ENCODE measurements at regions not wholly inside any gene's neighbourhood (a gene's known extent, or its start where the extent isn't known, plus 50 kb on each side); places are given as distances from the start of the nearest gene placed in this dataset.

- no peak for DNase-seq
Observed at GRCh38 chr2:200013906-200014305, 58.5 kb downstream of the MAIP1 start.

- no peak for DNase-seq
Observed at GRCh38 chr2:200021449-200022114, 66.2 kb downstream of the MAIP1 start.

- no peak for DNase-seq
Observed at GRCh38 chr2:200022511-200022910, 67.1 kb downstream of the MAIP1 start.

- DNase-seq = no peak
Observed at GRCh38 chr2:200023570-200023969, 68.2 kb downstream of the MAIP1 start.

- DNase-seq = no peak
Observed at GRCh38 chr2:200025717-200026116, 70.3 kb downstream of the MAIP1 start.

- no peak for DNase-seq
Observed at GRCh38 chr2:200026332-200027230, 71.2 kb downstream of the MAIP1 start.

- DNase-seq = no peak
Observed at GRCh38 chr2:200028998-200029397, 73.6 kb downstream of the MAIP1 start.

- DNase-seq = no peak
Observed at GRCh38 chr2:200032895-200033294, 77.5 kb downstream of the MAIP1 start.

GRCh38 chr2:200033929-200034328 lies 78.5 kb downstream of the MAIP1 start:
- DNase-seq = no peak

- no peak for DNase-seq
Observed at GRCh38 chr2:200034816-200035215, 79.4 kb downstream of the MAIP1 start.

- peak; percentile 95 for DNase-seq
Observed at GRCh38 chr2:200039724-200040650, 84.6 kb downstream of the MAIP1 start.

- DNase-seq = no peak
Observed at GRCh38 chr2:200040831-200041230, 85.4 kb downstream of the MAIP1 start.

GRCh38 chr2:200041639-200042038 lies 86.3 kb downstream of the MAIP1 start:
- no peak for DNase-seq

GRCh38 chr2:200042102-200042735 lies 86.8 kb downstream of the MAIP1 start:
- no peak for DNase-seq

- DNase-seq = no peak
Observed at GRCh38 chr2:200042944-200043343, 87.6 kb downstream of the MAIP1 start.

- no peak for DNase-seq
Observed at GRCh38 chr2:200044453-200044852, 89.1 kb downstream of the MAIP1 start.

GRCh38 chr2:200048421-200048820 lies 93.0 kb downstream of the MAIP1 start:
- DNase-seq = no peak

- DNase-seq = no peak
Observed at GRCh38 chr2:200049086-200049485, 93.7 kb downstream of the MAIP1 start.

- no peak for DNase-seq
Observed at GRCh38 chr2:200050921-200051610, 95.7 kb downstream of the MAIP1 start.

GRCh38 chr2:200051611-200051945 lies 96.2 kb downstream of the MAIP1 start:
- DNase-seq = no peak

GRCh38 chr2:200052627-200053026 lies 97.2 kb downstream of the MAIP1 start:
- no peak for DNase-seq

All from NCI-H526 treated with DMSO at 0.1 percent for 48 hours (cell line).